ENCODE measurements at regions not wholly inside any gene's neighbourhood (a gene's known extent, or its start where the extent isn't known, plus 50 kb on each side); places are given as distances from the start of the nearest gene placed in this dataset.

- TF ChIP-seq CTCF (IDR thresholded peaks at IDR 0.05; ENCODE audit: extremely low read depth in 1 of 2, insufficient read depth in 1 of 2, low read depth in 1 of 2, low read length in 2 of 2) (no peak), POLR2A (IDR thresholded peaks at IDR 0.05; ENCODE audit: low read depth, low read length) (no peak), GATA2 (IDR thresholded peaks at IDR 0.05; ENCODE audit: insufficient read depth, insufficient read length, low read depth, low read length) (no peak), EZH2 (IDR thresholded peaks at IDR 0.05; ENCODE audit: borderline replicate concordance, low read depth, low read length, severe bottlenecking) (no peak)
These were observed 498.4 kb downstream of the PDCD6IP start for GRCh38 chr3:34296796-34297195.

Measured in endothelial cell of umbilical vein (primary cell).